HEK293 (cell line): ENCODE measurements at regions not wholly inside any gene's neighbourhood (a gene's known extent, or its start where the extent isn't known, plus 50 kb on each side); places are given as distances from the start of the nearest gene placed in this dataset.

Source experiments
- CTCF ChIA-PET: fragments of 350-600 bp; formaldehyde crosslinking; extraction: SDS; loops from one replicate; lab custom pipeline; 2021; ENCODE audit warnings: antibody characterized with exemption; lab: Yijun Ruan, JAX
- POLR2A ChIA-PET: fragments of 300-600 bp; formaldehyde crosslinking; extraction: SDS; loops from one replicate; lab custom pipeline; 2020; ENCODE audit warnings: antibody characterized with exemption, inconsistent platforms; lab: Yijun Ruan, JAX
- H3K27ac ChIP-seq: fragments of 200-500 bp; sonication (Bioruptor generic); 2 replicates; pipeline ENCODE4 v1.5.1; 2014; ENCODE audit warnings: low read depth, low read length, control low read depth, inconsistent platforms; ENCODE audit errors: extremely low read depth
- H3K36me3 ChIP-seq, 2 experiments: fragments of 200-500 bp in 1 of 2; sonication (Bioruptor generic) in 1 of 2; 1 replicate in 1 of 2; 2 replicates in 1 of 2; pipeline ENCODE4 v1.5.1; 2014 to 2017; ENCODE audit warnings: inconsistent platforms in 2 of 2, low read length in 2 of 2; ENCODE audit not compliant: control insufficient read depth in 2 of 2, insufficient read depth in 1 of 2
- H3K4me1 ChIP-seq: fragments of 200-500 bp; sonication (Bioruptor generic); 2 replicates; pipeline ENCODE4 v1.5.1; 2014; ENCODE audit warnings: mild to moderate bottlenecking, low read length, inconsistent platforms; ENCODE audit not compliant: control insufficient read depth, insufficient read depth
- H3K4me3 ChIP-seq: 2 replicates; pipeline ENCODE4 v1.5.1; 2011; ENCODE audit warnings: low read depth, mild to moderate bottlenecking, control low read depth, low read length, moderate library complexity
- H3K9me3 ChIP-seq: fragments of 200-500 bp; sonication (Bioruptor generic); 2 replicates; pipeline ENCODE4 v1.5.1; 2014; ENCODE audit warnings: low read depth, low read length, inconsistent platforms; ENCODE audit not compliant: control insufficient read depth, insufficient read depth
- BCL11B ChIP-seq: fragments of 450-650 bp; formaldehyde crosslinking; IDR thresholded peaks from 2 replicates; pipeline ENCODE4 v1.5.1; 2016; ENCODE audit warnings: low read depth, missing biosample characterization, missing genetic modification characterization
- KLF1 ChIP-seq: fragments of 450-650 bp; formaldehyde crosslinking; IDR thresholded peaks from 2 replicates; pipeline ENCODE4 v1.5.1; 2016; ENCODE audit warnings: missing biosample characterization, missing genetic modification characterization
- KLF10 ChIP-seq: fragments of 450-650 bp; IDR thresholded peaks from 2 replicates; pipeline ENCODE4 v1.5.1; 2018; ENCODE audit warnings: missing biosample characterization, mild to moderate bottlenecking, missing genetic modification characterization
- MYNN ChIP-seq: fragments of 450-650 bp; formaldehyde crosslinking; IDR thresholded peaks from 2 replicates; pipeline ENCODE4 v1.5.1; 2016; ENCODE audit warnings: missing biosample characterization, missing genetic modification characterization, borderline replicate concordance
- PRDM1 ChIP-seq: fragments of 450-650 bp; formaldehyde crosslinking; IDR thresholded peaks from 2 replicates; pipeline ENCODE4; 2016; ENCODE audit warnings: missing biosample characterization, missing genetic modification characterization
- SP2 ChIP-seq: fragments of 450-650 bp; formaldehyde crosslinking; IDR thresholded peaks from 2 replicates; pipeline ENCODE4 v1.5.1; 2016; ENCODE audit warnings: missing biosample characterization, missing genetic modification characterization
- ZBTB44 ChIP-seq: fragments of 450-650 bp; IDR thresholded peaks from 2 replicates; pipeline ENCODE4 v1.5.1; 2018; ENCODE audit warnings: missing biosample characterization, mild to moderate bottlenecking, missing genetic modification characterization
- ZFP69B ChIP-seq: fragments of 450-650 bp; formaldehyde crosslinking; IDR thresholded peaks from 2 replicates; pipeline ENCODE4 v1.5.1; 2016; ENCODE audit warnings: missing biosample characterization, missing genetic modification characterization
- ZNF146 ChIP-seq: fragments of 450-650 bp; formaldehyde crosslinking; IDR thresholded peaks from 2 replicates; pipeline ENCODE4 v1.5.1; 2016; ENCODE audit warnings: missing biosample characterization, missing genetic modification characterization
- ZNF391 ChIP-seq: fragments of 450-650 bp; formaldehyde crosslinking; IDR thresholded peaks from 2 replicates; pipeline ENCODE4 v1.5.1; 2016; ENCODE audit warnings: low read depth, missing biosample characterization, missing genetic modification characterization, borderline replicate concordance
- ZNF488 ChIP-seq: fragments of 450-650 bp; formaldehyde crosslinking; IDR thresholded peaks from 2 replicates; pipeline ENCODE4 v1.5.1; 2016; ENCODE audit warnings: missing biosample characterization, missing genetic modification characterization
- ZNF544 ChIP-seq: fragments of 450-650 bp; formaldehyde crosslinking; IDR thresholded peaks from 2 replicates; pipeline ENCODE4 v1.5.0; 2017; ENCODE audit warnings: missing biosample characterization, missing genetic modification characterization
- ZNF560 ChIP-seq: fragments of 450-650 bp; formaldehyde crosslinking; IDR thresholded peaks from 2 replicates; pipeline ENCODE4 v1.5.1; 2017; ENCODE audit warnings: missing biosample characterization, missing genetic modification characterization, borderline replicate concordance
- ZNF645 ChIP-seq: fragments of 450-650 bp; formaldehyde crosslinking; IDR thresholded peaks from 2 replicates; pipeline ENCODE4; 2016; ENCODE audit warnings: missing biosample characterization, missing genetic modification characterization
- ZNF791 ChIP-seq: fragments of 450-650 bp; formaldehyde crosslinking; IDR thresholded peaks from 2 replicates; pipeline ENCODE4 v1.5.1; 2016; ENCODE audit warnings: missing biosample characterization, missing genetic modification characterization
- ZNF837 ChIP-seq: fragments of 450-650 bp; formaldehyde crosslinking; IDR thresholded peaks from 2 replicates; pipeline ENCODE4 v1.5.1; 2016; ENCODE audit warnings: missing biosample characterization, missing genetic modification characterization
- ZSCAN30 ChIP-seq: fragments of 450-650 bp; IDR thresholded peaks from 2 replicates; pipeline ENCODE4 v1.5.1; 2018; ENCODE audit warnings: missing biosample characterization, mild to moderate bottlenecking, missing genetic modification characterization, moderate library complexity
- ZSCAN4 ChIP-seq: fragments of 450-650 bp; formaldehyde crosslinking; IDR thresholded peaks from 2 replicates; pipeline ENCODE4 v1.5.1; 2017; ENCODE audit warnings: missing biosample characterization, missing genetic modification characterization

- TF ChIP-seq ZNF488 (tag by site-specific recombination): no peak
These were observed 810.5 kb upstream of the NECTIN3 start (continued) for GRCh38 chr3:110261141-110261540.

GRCh38 chr3:110262896-110263295, 808.7 kb upstream of the NECTIN3 start:
- no peak overlapping the region for H3K27ac ChIP-seq
- TF ChIP-seq SP2 (no peak), MYNN (tag by site-specific recombination) (no peak), ZBTB44 (no peak), BCL11B (tag by site-specific recombination) (no peak), KLF10 (tag by site-specific recombination) (no peak), ZNF645 (tag by site-specific recombination) (no peak), ZNF837 (tag by site-specific recombination) (no peak), ZSCAN30 (no peak), ZNF391 (tag by site-specific recombination) (no peak)

GRCh38 chr3:110265302-110265701, 806.3 kb upstream of the NECTIN3 start:
- Histone ChIP-seq H3K4me1 (no peaks in the 10 kb centered on the region), H3K36me3 (no peaks in the 10 kb centered on the region), H3K27ac (no peak overlapping the region), H3K9me3 (no peaks in the 10 kb centered on the region), H3K4me3 (no peak overlapping the region)
- ChIA-PET POLR2A (no interaction called here), CTCF (no interaction called here)
- TF ChIP-seq ZSCAN4: no peak
- TF ChIP-seq KLF1: no peak
- TF ChIP-seq ZNF544 (tag by site-specific recombination): no peak
- no peak for TF ChIP-seq ZNF560 (tag by site-specific recombination)
- no peak for TF ChIP-seq ZNF791 (tag by site-specific recombination)
- no peak for TF ChIP-seq ZFP69B
- no peak for TF ChIP-seq ZNF146 (tag by site-specific recombination)
- no peak for TF ChIP-seq PRDM1 (tag by site-specific recombination)

More at GRCh38 chr3:110262896-110263295, 808.7 kb upstream of the NECTIN3 start:
- ChIA-PET POLR2A (no interaction called here), CTCF (no interaction called here)
- Histone ChIP-seq H3K4me1 (no peaks in the 10 kb centered on the region), H3K4me3 (no peak overlapping the region), H3K9me3 (no peaks in the 10 kb centered on the region), H3K36me3 (no peaks in the 10 kb centered on the region)
